ENCODE measurements at regions not wholly inside any gene's neighbourhood (a gene's known extent, or its start where the extent isn't known, plus 50 kb on each side); places are given as distances from the start of the nearest gene placed in this dataset.
A peak's percentile ranks its signal among the peaks of the same experiment; 100 is the strongest.
"Not testable (repeated sequence)": the region's sequence is repeated elsewhere in the genome, so short reads cannot be mapped to it uniquely, and the experiment has no call there.

GRCh38 chr13:44629465-44630183, 53.5 kb upstream of the TSC22D1 start:
- no peaks in the 10 kb centered on the region for H3K36me3 ChIP-seq (ENCODE audit: control insufficient read depth, insufficient read depth, low read length)
- H3K4me3 ChIP-seq (ENCODE audit: low read depth, low read length), result no peak overlapping the region
- no peaks in the 10 kb centered on the region for H3K9me3 ChIP-seq (ENCODE audit: control insufficient read depth, insufficient read depth, low read length)
- peaks cover 3% of the 10 kb centered on the region for H3K4me1 ChIP-seq (ENCODE audit: control insufficient read depth, insufficient read depth, low read length)
- H3K27me3 ChIP-seq (ENCODE audit: control insufficient read depth, insufficient read depth, low read length), result no peaks in the 10 kb centered on the region
- 100% methylated on average over 1 of the region's 2 CpGs for WGBS (ENCODE audit: insufficient coverage)
- no peak for DNase-seq (ENCODE audit: low read depth in 4 of 6, low spot score in 6 of 6)
- peak overlapping the region; percentile 15 for H3K27ac ChIP-seq (ENCODE audit: low read depth, low read length)

GRCh38 chr13:44628826-44629225, 52.7 kb upstream of the TSC22D1 start:
- DNase-seq (ENCODE audit: low read depth in 4 of 6, low spot score in 6 of 6); H3K4me1 ChIP-seq (ENCODE audit: control insufficient read depth, insufficient read depth, low read length); H3K27ac ChIP-seq (ENCODE audit: low read depth, low read length); H3K9me3 ChIP-seq (ENCODE audit: control insufficient read depth, insufficient read depth, low read length); H3K36me3 ChIP-seq (ENCODE audit: control insufficient read depth, insufficient read depth, low read length); H3K4me3 ChIP-seq (ENCODE audit: low read depth, low read length); H3K27me3 ChIP-seq (ENCODE audit: control insufficient read depth, insufficient read depth, low read length): not testable (repeated sequence)

- no peak for DNase-seq (ENCODE audit: low read depth in 4 of 6, low spot score in 6 of 6)
- 83% methylated on average over 1 of the region's 2 CpGs for WGBS (ENCODE audit: insufficient coverage)
Measured at GRCh38 chr13:44627441-44627840, 51.3 kb upstream of the TSC22D1 start.

GRCh38 chr13:44626176-44626575, 50.0 kb upstream of the TSC22D1 start:
- H3K9me3 ChIP-seq (ENCODE audit: control insufficient read depth, insufficient read depth, low read length), result no peaks in the 10 kb centered on the region
- H3K27ac ChIP-seq (ENCODE audit: low read depth, low read length), result no peak overlapping the region
- peaks cover 3% of the 10 kb centered on the region for H3K4me1 ChIP-seq (ENCODE audit: control insufficient read depth, insufficient read depth, low read length)
- DNase-seq (ENCODE audit: low read depth in 4 of 6, low spot score in 6 of 6), result no peak
- 100% methylated on average over 1 of the region's 2 CpGs for WGBS (ENCODE audit: insufficient coverage)
- no peak overlapping the region for H3K4me3 ChIP-seq (ENCODE audit: low read depth, low read length)
- no peaks in the 10 kb centered on the region for H3K27me3 ChIP-seq (ENCODE audit: control insufficient read depth, insufficient read depth, low read length)
- no peaks in the 10 kb centered on the region for H3K36me3 ChIP-seq (ENCODE audit: control insufficient read depth, insufficient read depth, low read length)

More at GRCh38 chr13:44627441-44627840, 51.3 kb upstream of the TSC22D1 start:
- Histone ChIP-seq H3K27me3 (ENCODE audit: control insufficient read depth, insufficient read depth, low read length) (no peaks in the 10 kb centered on the region), H3K9me3 (ENCODE audit: control insufficient read depth, insufficient read depth, low read length) (no peaks in the 10 kb centered on the region), H3K4me3 (ENCODE audit: low read depth, low read length) (no peak overlapping the region), H3K27ac (ENCODE audit: low read depth, low read length) (no peak overlapping the region), H3K36me3 (ENCODE audit: control insufficient read depth, insufficient read depth, low read length) (no peaks in the 10 kb centered on the region), H3K4me1 (ENCODE audit: control insufficient read depth, insufficient read depth, low read length) (peaks cover 3% of the 10 kb centered on the region)

Data from spinal cord (tissue), 9 donors.